H1 (cell line): ENCODE measurements at regions not wholly inside any gene's neighbourhood (a gene's known extent, or its start where the extent isn't known, plus 50 kb on each side); places are given as distances from the start of the nearest gene placed in this dataset.

Source experiments
- CTCF ChIA-PET: fragments of 300-600 bp; sonication (Branson Sonifier 250); formaldehyde crosslinking; loops from one replicate; lab custom pipeline; 2021; ENCODE audit not compliant: partially characterized antibody; lab: Charles Lee
- POLR2A ChIA-PET: fragments of 300-600 bp; sonication (Branson Sonifier 250); formaldehyde crosslinking; loops from one replicate; lab custom pipeline; 2021; ENCODE audit warnings: inconsistent platforms; ENCODE audit not compliant: partially characterized antibody; lab: Charles Lee
- DNase-seq, 2 experiments: peaks; one replicate each; pipeline versions ENCODE4 v3.0.0 to v3.0.0-alpha.2; 2010 to 2022; ENCODE audit warnings: low spot score in 2 of 2, low read depth in 1 of 2, mixed read lengths in 1 of 2
- FAIRE-seq: peaks from 2 replicates; lab custom pipeline; 2011; peaks lifted over from hg19 to GRCh38; lab: Jason Lieb, UNC
- H2AFZ ChIP-seq: 2 replicates; pipeline ENCODE4 v1.8.1; 2012; ENCODE audit warnings: low read length, inconsistent platforms
- H2AK5ac ChIP-seq: 2 replicates; pipeline ENCODE4 v1.6.1; 2013; ENCODE audit warnings: low read depth, low read length
- H2BK120ac ChIP-seq: replicated peaks from 2 replicates; pipeline ENCODE3; 2013; ENCODE audit warnings: low read depth, low read length, inconsistent platforms
- H2BK12ac ChIP-seq: 2 replicates; pipeline ENCODE4 v1.6.1; 2013; ENCODE audit warnings: low read depth, low read length
- H2BK15ac ChIP-seq: 2 replicates; pipeline ENCODE4 v1.6.1; 2013; ENCODE audit warnings: low read length
- H2BK20ac ChIP-seq: 2 replicates; pipeline ENCODE4 v1.6.1; 2013; ENCODE audit warnings: low read length
- H2BK5ac ChIP-seq: 2 replicates; pipeline ENCODE4 v1.6.1; 2013; ENCODE audit warnings: low read depth, low read length
- H3K14ac ChIP-seq: 2 replicates; pipeline ENCODE4 v1.6.1; 2013; ENCODE audit warnings: inconsistent platforms; ENCODE audit not compliant: insufficient read length
- H3K18ac ChIP-seq: 2 replicates; pipeline ENCODE4 v1.6.1; 2013; ENCODE audit warnings: low read length; ENCODE audit errors: extremely low read depth
- H3K23ac ChIP-seq: 2 replicates; pipeline ENCODE4 v1.6.1; 2013; ENCODE audit warnings: inconsistent platforms; ENCODE audit not compliant: insufficient read length
- H3K23me2 ChIP-seq: 2 replicates; pipeline ENCODE4 v1.6.1; 2013; ENCODE audit warnings: low read depth, low read length
- H3K27ac ChIP-seq: 2 replicates; pipeline ENCODE4 v1.6.1; 2011; ENCODE audit warnings: low read depth, low read length, inconsistent platforms
- H3K27me3 ChIP-seq, 4 experiments: replicated peaks in 1 of 4; 1 replicate in 1 of 4; 2 replicates in 3 of 4; pipeline versions ENCODE4 v1.6.1 to v1.8.1; 2011 to 2013; ENCODE audit warnings: low read length in 3 of 4, mild to moderate bottlenecking in 3 of 4, inconsistent platforms in 2 of 4, mixed read lengths in 2 of 4, moderate library complexity in 1 of 4; ENCODE audit not compliant: control insufficient read depth in 3 of 4, insufficient read depth in 3 of 4; ENCODE audit errors: extremely low read depth in 1 of 4
- H3K36me3 ChIP-seq, 4 experiments: 2 replicates each; pipeline versions ENCODE4 v1.6.1 to v1.8.1; 2011 to 2013; ENCODE audit warnings: mild to moderate bottlenecking in 4 of 4, low read length in 3 of 4, moderate library complexity in 2 of 4, control low read depth in 1 of 4, inconsistent platforms in 1 of 4; ENCODE audit not compliant: insufficient read depth in 4 of 4, control insufficient read depth in 2 of 4
- H3K4ac ChIP-seq: replicated peaks from 2 replicates; pipeline ENCODE3; 2013; ENCODE audit warnings: low read length, low read depth, mixed read lengths, inconsistent platforms; ENCODE audit not compliant: insufficient read length
- H3K4me1 ChIP-seq, 4 experiments: replicated peaks in 1 of 4; 1 replicate in 1 of 4; 2 replicates in 3 of 4; pipeline versions ENCODE4 v1.6.1 to v1.8.1; 2011 to 2013; ENCODE audit warnings: low read length in 3 of 4, inconsistent platforms in 2 of 4, mixed read lengths in 1 of 4; ENCODE audit not compliant: insufficient read depth in 4 of 4, control insufficient read depth in 3 of 4
- H3K4me2 ChIP-seq, 2 experiments: 2 replicates each; pipeline versions ENCODE4 v1.6.1 to v1.8.1; 2011 to 2013; ENCODE audit warnings: low read depth in 2 of 2, low read length in 2 of 2, control low read depth in 1 of 2, inconsistent platforms in 1 of 2, mild to moderate bottlenecking in 1 of 2; ENCODE audit not compliant: insufficient read depth in 1 of 2
- H3K4me3 ChIP-seq, 4 experiments: fragments of 200-600, 300-600 bp in 1 of 4; sonication (generic), shearing (Covaris generic), sonication (Bioruptor Twin) in 1 of 4; 2 replicates each; pipeline versions ENCODE4 v1.5.1 to v1.8.1; 2011 to 2016; ENCODE audit warnings: low read length in 4 of 4, low read depth in 3 of 4, control low read depth in 2 of 4, inconsistent platforms in 2 of 4, mild to moderate bottlenecking in 2 of 4, mixed read lengths in 1 of 4, moderate library complexity in 1 of 4; ENCODE audit not compliant: insufficient read depth in 2 of 4; ENCODE audit errors: extremely low read depth in 1 of 4
- H3K56ac ChIP-seq: replicated peaks from 2 replicates; pipeline ENCODE3; 2013; ENCODE audit warnings: low read depth, mild to moderate bottlenecking, mixed read lengths, low read length, inconsistent platforms; ENCODE audit not compliant: insufficient read length
- H3K79me1 ChIP-seq: 2 replicates; pipeline ENCODE4 v1.6.1; 2013; ENCODE audit warnings: low read depth, low read length, control low read depth
- H3K79me2 ChIP-seq, 2 experiments: 2 replicates each; pipeline versions ENCODE4 v1.6.1 to v1.8.1; 2012 to 2013; ENCODE audit warnings: low read length in 2 of 2, mild to moderate bottlenecking in 2 of 2, inconsistent platforms in 1 of 2; ENCODE audit not compliant: insufficient read depth in 2 of 2, control insufficient read depth in 1 of 2
- H3K9ac ChIP-seq, 4 experiments: replicated peaks in 1 of 4; 1 replicate in 1 of 4; 2 replicates in 3 of 4; pipeline versions ENCODE4 v1.6.1 to v1.8.1; 2011 to 2013; ENCODE audit warnings: low read depth in 3 of 4, low read length in 3 of 4, control low read depth in 2 of 4, mild to moderate bottlenecking in 2 of 4, moderate library complexity in 2 of 4, inconsistent platforms in 1 of 4; ENCODE audit errors: extremely low read depth in 1 of 4
- H3K9me3 ChIP-seq, 2 experiments: 2 replicates each; pipeline versions ENCODE4 v1.6.1 to v1.8.1; 2012 to 2013; ENCODE audit warnings: mild to moderate bottlenecking in 2 of 2, moderate library complexity in 2 of 2, control low read depth in 1 of 2, inconsistent platforms in 1 of 2, low read depth in 1 of 2, low read length in 1 of 2, mixed read lengths in 1 of 2; ENCODE audit not compliant: insufficient read depth in 2 of 2
- H4K20me1 ChIP-seq, 2 experiments: replicated peaks in 1 of 2; 2 replicates each; pipeline versions ENCODE3 to v1.8.1; 2011 to 2013; ENCODE audit warnings: inconsistent platforms in 2 of 2, low read length in 2 of 2, mild to moderate bottlenecking in 1 of 2; ENCODE audit not compliant: insufficient read depth in 2 of 2, control insufficient read depth in 1 of 2
- H4K5ac ChIP-seq: 2 replicates; pipeline ENCODE4 v1.6.1; 2013; ENCODE audit warnings: low read length, low read depth, mixed read lengths, inconsistent platforms; ENCODE audit not compliant: insufficient read length
- H4K8ac ChIP-seq: 2 replicates; pipeline ENCODE4 v1.8.0; 2013; ENCODE audit warnings: mild to moderate bottlenecking, moderate library complexity, low read length, inconsistent platforms; ENCODE audit not compliant: insufficient read depth; ENCODE audit errors: extremely low read depth
- H4K91ac ChIP-seq: replicated peaks from 2 replicates; pipeline ENCODE3; 2013; ENCODE audit warnings: low read length, mixed read lengths, inconsistent platforms; ENCODE audit not compliant: insufficient read length
- BACH1 ChIP-seq: IDR thresholded peaks from 2 replicates; pipeline ENCODE4 v1.6.1; 2012; ENCODE audit warnings: low read length, improper control_type of control experiment
- BCL11A ChIP-seq, 2 experiments: IDR thresholded peaks; one replicate each; pipeline ENCODE4 v1.6.1; 2011; ENCODE audit warnings: low read depth in 2 of 2, low read length in 2 of 2, mild to moderate bottlenecking in 2 of 2
- CHD2 ChIP-seq: IDR thresholded peaks from 2 replicates; pipeline ENCODE4 v1.6.1; 2012; ENCODE audit warnings: low read length, improper control_type of control experiment
- EGR1 ChIP-seq: IDR thresholded peaks from 2 replicates; pipeline ENCODE4 v1.6.1; 2011; ENCODE audit warnings: low read depth, low read length, borderline replicate concordance
- FOSL1 ChIP-seq: IDR thresholded peaks from 2 replicates; pipeline ENCODE4 v1.6.1; 2011; ENCODE audit warnings: mild to moderate bottlenecking, low read depth, low read length, moderate library complexity; ENCODE audit not compliant: insufficient read depth
- GTF2F1 ChIP-seq: IDR thresholded peaks from 2 replicates; pipeline ENCODE4 v1.6.1; 2012; ENCODE audit warnings: low read depth, low read length, improper control_type of control experiment, borderline replicate concordance
- POLR2AphosphoS5 ChIP-seq: IDR thresholded peaks from 2 replicates; pipeline ENCODE4 v1.6.1; 2011; ENCODE audit warnings: low read depth, low read length
- RXRA ChIP-seq: IDR thresholded peaks from 2 replicates; pipeline ENCODE4 v1.6.1; 2011; ENCODE audit warnings: low read depth, mild to moderate bottlenecking, low read length, moderate library complexity; ENCODE audit not compliant: insufficient read depth
- SP1 ChIP-seq: IDR thresholded peaks from 2 replicates; pipeline ENCODE4 v1.6.1; 2011; ENCODE audit warnings: low read depth, low read length
- whole genome bisulfite sequencing, 2 experiments: shearing (Covaris generic) in 1 of 2; methylation state at CpG; one replicate each; pipeline versions ENCODE4 v1.1.6 to v1.1.7; 2013 to 2015; ENCODE audit warnings: low lambda C conversion rate in 2 of 2, mixed read lengths in 2 of 2, inconsistent platforms in 1 of 2, low coverage in 1 of 2, missing lambda C conversion rate in 1 of 2; ENCODE audit not compliant: insufficient replicate concordance in 2 of 2, insufficient coverage in 1 of 2, insufficient read length in 1 of 2; ENCODE audit errors: extremely low coverage in 1 of 2, missing lambda C conversion rate in 1 of 2; 5-methylcytosine and 5-hydroxymethylcytosine counted together
- TF ChIP-seq, protein P1 (sequence below): IDR thresholded peaks from 2 replicates; pipeline ENCODE4 v1.6.1; 2011; ENCODE audit warnings: low read depth, mild to moderate bottlenecking, low read length; ENCODE audit not compliant: insufficient read depth

DNA sequence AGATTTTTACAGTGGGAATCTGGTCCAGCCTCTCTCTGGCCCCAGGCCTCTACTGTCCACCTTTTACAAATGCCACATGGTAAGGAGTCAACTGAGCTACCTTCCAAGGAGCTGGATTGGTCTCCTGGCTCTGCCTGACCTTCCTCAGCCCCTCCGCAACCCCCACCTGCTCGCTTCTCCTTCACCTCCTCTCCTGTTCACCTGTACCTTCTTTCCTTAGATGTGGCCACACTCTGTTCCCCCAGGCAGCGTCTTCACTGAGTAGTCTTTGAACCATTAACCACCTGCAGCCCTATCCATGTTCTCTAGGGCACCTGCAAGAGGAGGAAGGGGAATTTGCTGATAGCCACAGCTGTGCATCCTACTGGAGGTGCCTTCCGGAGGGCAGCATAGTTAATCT lies 55.3 kb upstream of the DDR1 start:
- Histone ChIP-seq H2BK12ac (peak overlapping the region; percentile 0; the same call in 1 of the 2 replicates), H2AK5ac (no peak overlapping the region), H3K9ac (no peak overlapping the region), H3K23me2 (no peaks in the 10 kb centered on the region), H3K56ac (no peak overlapping the region), H3K4me3 (no peak overlapping the region), H4K8ac (no peak overlapping the region), H3K79me1 (no peaks in the 10 kb centered on the region), H3K18ac (no peak overlapping the region), H3K79me2 (no peaks in the 10 kb centered on the region), H2AFZ (no peak overlapping the region), H4K91ac (peak overlapping the region; percentile 50), H3K9me3 (no peaks in the 10 kb centered on the region), H2BK5ac (peak overlapping the region; percentile 26; the same call in 1 of the 2 replicates), H3K4ac (no peak overlapping the region), H4K5ac (no peak overlapping the region), H4K20me1 (no peaks in the 10 kb centered on the region), H3K27me3 (no peaks in the 10 kb centered on the region), H3K14ac (no peak overlapping the region), H3K36me3 (no peaks in the 10 kb centered on the region), H3K23ac (no peak overlapping the region), H3K27ac (no peak overlapping the region), H3K4me1 (peaks cover 0 to 11% (median 3%) of the 10 kb centered on the region in 4 experiments; a peak in 4 of 7 replicates), H3K4me2 (no peak overlapping the region), H2BK15ac (no peak overlapping the region), H2BK120ac (no peak overlapping the region), H2BK20ac (0 out of 2 replicates have a peak overlapping the region, but pooled peaks have one; percentile 18)
- no peak for DNase-seq
- 76% methylated on average over 4 of the region's 4 CpGs; no CpG with 5 or more reads in 1 of the 2 experiments for WGBS, 2 experiments
- CTCF ChIA-PET, result interaction anchor here (0.5 to 23.9 kb wide), 33 partner anchors 11 to 1999 kb away, joined by 3 to 610 read pairs (median 5); partner anchors contain the start of genes DDR1, GTF2H4 and VARS2
- POLR2A ChIA-PET, result interaction anchor here (0.9 to 27.8 kb wide), 6 partner anchors 9 to 222 kb away, joined by 3 to 452 read pairs (median 6); partner anchors contain the start of genes DDR1, GTF2H4 and VARS2
- no peak for FAIRE-seq
- no peak for TF ChIP-seq EGR1
- TF ChIP-seq, protein P1, sequence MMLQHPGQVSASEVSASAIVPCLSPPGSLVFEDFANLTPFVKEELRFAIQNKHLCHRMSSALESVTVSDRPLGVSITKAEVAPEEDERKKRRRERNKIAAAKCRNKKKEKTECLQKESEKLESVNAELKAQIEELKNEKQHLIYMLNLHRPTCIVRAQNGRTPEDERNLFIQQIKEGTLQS, result no peak
- no peak for TF ChIP-seq RXRA
- no peak for TF ChIP-seq BCL11A (IDR thresholded peaks at IDR 0.05; ENCODE audit: low read depth in 2 of 2, low read length in 2 of 2)
- no peak for TF ChIP-seq CHD2
- TF ChIP-seq SP1, result no peak
- TF ChIP-seq POLR2AphosphoS5, result no peak
- no peak for TF ChIP-seq FOSL1
- no peak for TF ChIP-seq BACH1
- no peak for TF ChIP-seq GTF2F1
